ENCODE measurements at regions not wholly inside any gene's neighbourhood (a gene's known extent, or its start where the extent isn't known, plus 50 kb on each side); places are given as distances from the start of the nearest gene placed in this dataset.
"Not testable (repeated sequence)": the region's sequence is repeated elsewhere in the genome, so short reads cannot be mapped to it uniquely, and the experiment has no call there.

GRCh38 chr3:154819491-154819890, 260.6 kb upstream of the MME start:
- DNase-seq (ENCODE audit: low spot score), result no peak

DNA sequence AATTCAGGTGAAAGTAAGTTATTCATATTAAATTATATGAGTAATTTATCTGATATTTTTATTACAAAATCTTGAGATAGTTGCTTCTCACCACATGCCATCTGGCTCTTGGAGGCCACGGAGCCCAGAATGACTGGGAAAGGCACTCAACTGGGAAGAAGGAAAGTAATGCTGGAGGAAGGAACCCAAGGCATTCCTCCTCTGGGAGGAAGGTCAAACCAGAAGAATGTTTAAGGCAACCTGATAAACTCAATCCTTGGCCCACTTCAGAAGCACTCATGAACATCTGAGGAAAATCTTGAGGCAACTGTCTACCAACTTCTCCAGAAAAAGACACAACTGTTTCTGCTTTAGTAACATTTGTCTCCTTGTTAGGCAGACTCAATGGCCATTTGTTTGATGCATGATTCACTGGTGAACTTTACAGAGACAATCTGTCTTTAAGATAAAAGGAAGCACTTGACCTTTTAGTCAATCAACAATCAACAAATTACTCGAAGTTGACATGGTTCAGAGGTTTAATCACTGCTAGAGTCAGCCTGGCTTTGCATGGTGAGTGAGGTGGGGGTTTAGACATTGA, 261.4 kb upstream of the MME start:
- no peak for DNase-seq (ENCODE audit: low spot score)

GRCh38 chr3:154810017-154810416, 270.1 kb upstream of the MME start:
- not testable (repeated sequence) for DNase-seq (ENCODE audit: low spot score)

GRCh38 chr3:154801729-154802128, 278.4 kb upstream of the MME start:
- DNase-seq (ENCODE audit: low spot score), result no peak

- no peak for DNase-seq (ENCODE audit: low spot score)
These were observed 280.3 kb upstream of the MME start for GRCh38 chr3:154799800-154800199.

GRCh38 chr3:154795582-154795981, 284.5 kb upstream of the MME start:
- no peak for DNase-seq (ENCODE audit: low spot score)

GRCh38 chr3:154794814-154795445, 285.2 kb upstream of the MME start:
- no peak for DNase-seq (ENCODE audit: low spot score)

DNA sequence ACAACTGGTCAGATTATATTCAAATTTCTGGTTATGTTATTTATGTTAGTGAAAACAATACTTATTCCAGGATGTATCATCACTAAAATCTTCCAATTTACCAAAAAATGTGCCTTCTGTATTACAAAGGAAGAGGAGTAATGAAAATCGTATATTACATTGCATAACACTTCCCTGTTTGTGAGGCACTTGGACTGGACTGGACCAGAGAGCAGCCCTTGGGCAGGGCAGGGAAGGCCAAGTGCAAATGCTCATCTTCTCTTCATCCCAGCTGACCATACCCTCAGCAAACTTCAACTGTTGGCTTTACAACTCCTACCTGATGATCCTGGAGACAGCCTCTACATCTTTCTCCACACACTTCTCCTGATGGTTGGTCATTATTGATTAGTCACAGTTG, 285.7 kb upstream of the MME start:
- DNase-seq (ENCODE audit: low spot score), result no peak

DNA sequence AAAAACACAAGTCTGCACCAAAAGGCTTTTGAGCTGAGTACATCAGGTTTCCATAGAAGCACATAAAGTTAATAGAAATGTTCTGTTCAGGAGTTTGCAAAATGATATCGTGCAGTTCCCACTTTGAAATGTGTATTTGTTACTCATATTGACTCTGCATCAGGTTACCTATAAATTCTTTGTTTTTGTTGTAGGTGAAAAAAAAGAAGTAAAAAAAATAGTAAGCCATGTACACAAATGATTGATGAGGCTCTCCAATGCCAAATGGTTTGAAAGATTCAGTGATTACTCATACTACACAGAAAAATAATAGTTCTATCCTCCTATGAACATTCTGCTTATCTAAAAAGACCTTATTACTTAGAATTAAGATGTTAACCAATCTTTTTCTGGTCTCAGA, 287.3 kb upstream of the MME start:
- DNase-seq (ENCODE audit: low spot score), result no peak

DNA sequence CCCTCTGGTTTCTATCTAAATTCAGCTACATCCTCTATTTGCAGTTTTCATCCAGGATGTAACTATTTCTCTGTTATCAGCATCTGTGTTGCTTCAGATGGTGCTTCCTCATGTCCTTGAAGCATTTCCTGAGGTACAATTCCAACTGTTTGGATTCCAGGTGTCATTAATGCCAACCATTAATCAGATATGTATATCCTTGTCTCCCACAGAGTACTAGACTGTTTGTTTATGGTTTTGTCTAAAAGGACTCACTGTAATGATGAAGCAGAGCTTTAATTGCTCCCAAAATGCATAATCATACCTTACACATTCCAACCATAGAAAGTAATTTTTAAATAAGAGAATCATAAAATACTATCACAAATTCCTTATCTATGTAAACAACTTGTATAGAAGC, 288.5 kb upstream of the MME start:
- DNase-seq (ENCODE audit: low spot score), result no peak

DNA sequence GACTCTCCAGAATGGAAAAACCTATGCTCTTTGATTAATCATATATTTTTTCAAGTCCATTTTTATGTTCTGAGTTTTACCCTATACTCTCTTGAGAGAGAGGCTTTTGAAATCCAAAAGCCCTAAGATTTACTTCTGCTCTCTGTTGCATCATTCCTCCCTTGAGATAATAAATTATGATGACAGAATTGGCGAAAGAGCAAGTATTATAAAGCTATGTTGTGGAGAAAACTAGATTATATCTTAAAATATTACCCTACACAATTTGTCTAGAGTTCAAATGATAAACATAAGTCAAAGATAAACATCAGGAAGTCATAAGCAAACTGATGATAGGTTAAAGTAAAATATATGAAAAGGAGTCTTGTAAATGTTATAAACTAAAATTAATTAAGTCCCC, 293.4 kb upstream of the MME start:
- no peak for DNase-seq (ENCODE audit: low spot score)

- no peak for DNase-seq (ENCODE audit: low spot score)
These were observed 296.6 kb upstream of the MME start for GRCh38 chr3:154783521-154783931.

DNA sequence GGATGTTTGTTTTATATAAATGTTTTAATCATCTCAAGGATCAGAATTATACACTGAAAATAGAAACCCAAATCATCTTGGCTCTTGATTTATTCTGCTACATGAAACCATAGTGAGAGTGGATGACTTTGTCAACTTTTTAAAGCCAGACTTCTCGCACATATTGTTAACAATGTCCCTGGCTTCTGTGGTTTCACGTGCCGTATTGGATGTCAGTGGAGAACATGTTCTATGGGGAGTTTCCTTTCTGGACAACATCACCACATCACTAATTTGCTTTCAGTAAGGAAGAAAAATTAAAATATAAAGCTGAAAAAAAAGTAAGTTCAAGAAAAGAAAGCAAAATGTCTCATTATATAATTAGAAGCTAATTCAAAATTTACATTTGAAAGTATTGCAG, 297.1 kb upstream of the MME start:
- no peak for DNase-seq (ENCODE audit: low spot score)

GRCh38 chr3:154782151-154782550, 298.0 kb upstream of the MME start:
- no peak for DNase-seq (ENCODE audit: low spot score)

DNA sequence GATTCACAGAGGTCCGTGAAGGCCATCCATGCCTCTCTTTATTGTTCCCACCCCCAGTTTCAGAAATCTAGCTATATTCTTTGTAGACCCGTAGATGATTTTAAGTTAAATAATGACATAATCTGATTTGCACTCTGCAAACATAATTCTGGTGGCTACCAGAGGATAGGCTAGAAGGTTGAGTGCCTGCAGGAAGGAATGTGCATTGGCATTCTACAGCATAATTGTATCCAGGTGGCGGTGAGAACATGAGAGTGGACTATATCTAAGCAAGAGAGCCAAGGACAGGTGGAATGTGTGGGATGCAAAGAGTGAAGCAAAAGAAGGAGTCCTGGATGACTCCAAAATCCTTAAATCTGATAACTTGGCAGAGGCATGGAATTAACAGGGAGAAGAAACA, 298.5 kb upstream of the MME start:
- no peak for DNase-seq (ENCODE audit: low spot score)

- DNase-seq (ENCODE audit: low spot score), result no peak
These were observed 299.9 kb upstream of the MME start for GRCh38 chr3:154780263-154780662.

DNA sequence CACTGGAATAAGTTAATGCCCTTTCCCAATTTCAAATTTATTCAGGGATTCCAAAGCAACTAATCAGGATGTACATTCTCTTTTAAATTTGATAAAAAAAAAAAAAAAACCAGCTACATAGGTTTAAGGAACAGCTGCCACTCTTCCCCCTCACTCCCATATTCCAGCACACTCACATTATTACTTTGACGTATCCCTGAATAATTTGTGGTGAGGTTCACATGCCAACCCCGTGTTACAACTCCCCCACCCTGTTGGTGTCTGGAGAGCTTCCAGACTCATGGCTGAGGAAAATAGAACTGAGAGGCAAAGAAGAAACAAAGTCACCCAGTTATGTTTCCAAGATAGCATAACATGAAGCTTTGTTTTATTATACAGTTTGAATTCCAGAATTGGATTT, 300.5 kb upstream of the MME start:
- no peak for DNase-seq (ENCODE audit: low spot score)

DNA sequence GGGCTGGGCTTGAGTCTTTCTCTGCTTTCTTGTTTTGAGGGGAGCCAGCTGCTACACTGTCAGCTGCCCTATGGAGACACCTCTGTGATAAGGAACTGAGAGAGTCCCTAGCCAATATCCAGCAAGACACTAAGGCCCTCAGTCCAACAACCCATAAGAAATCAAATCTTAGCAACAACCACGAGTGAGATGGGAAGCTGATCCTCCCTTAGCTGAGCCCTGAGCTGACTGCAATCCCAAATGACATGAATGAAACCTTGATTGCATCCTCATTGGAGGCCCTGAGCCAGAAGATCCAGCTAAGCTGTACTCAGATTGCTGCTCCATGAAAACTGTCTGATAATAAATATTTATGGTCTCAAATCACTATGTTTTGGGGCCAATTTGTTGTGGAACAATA, 302.1 kb upstream of the MME start:
- DNase-seq (ENCODE audit: low spot score), result no peak

GRCh38 chr3:154776549-154777225, 303.4 kb upstream of the MME start:
- no peak for DNase-seq (ENCODE audit: low spot score)

DNA sequence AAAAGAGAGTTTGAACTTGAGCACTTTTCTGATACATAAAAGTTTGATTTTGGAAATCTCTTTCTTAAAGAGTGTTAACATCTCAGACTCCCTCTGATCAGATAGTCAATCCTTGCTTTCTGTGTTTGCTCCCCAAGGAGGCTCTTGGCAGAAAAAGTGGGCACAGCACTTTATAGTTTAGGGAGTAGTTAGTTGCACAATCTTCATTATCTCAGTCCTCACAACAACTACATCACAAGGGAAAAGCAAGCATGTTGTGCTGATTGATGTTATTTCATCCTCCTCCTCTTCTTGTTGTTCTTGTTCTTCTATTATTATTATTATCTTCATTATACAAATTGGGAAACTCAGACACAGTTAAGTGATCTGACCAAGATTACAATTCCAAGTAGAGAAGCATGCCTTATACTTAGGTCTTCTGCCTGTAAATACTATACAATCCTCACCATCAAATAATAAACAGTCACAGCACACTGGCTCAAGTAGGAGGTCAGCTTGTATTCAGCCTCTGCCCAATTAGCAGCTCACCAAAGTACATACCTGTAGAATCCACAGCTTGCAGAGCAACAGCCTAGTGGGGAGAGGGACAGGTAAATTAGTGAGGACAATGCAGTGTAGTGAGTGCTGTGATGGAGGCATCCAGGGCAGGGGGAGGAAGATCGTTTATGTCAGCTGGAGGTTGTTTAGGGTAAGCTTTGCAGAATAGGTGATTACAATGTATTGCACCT, 304.1 kb upstream of the MME start:
- no peak for DNase-seq (ENCODE audit: low spot score)

DNA sequence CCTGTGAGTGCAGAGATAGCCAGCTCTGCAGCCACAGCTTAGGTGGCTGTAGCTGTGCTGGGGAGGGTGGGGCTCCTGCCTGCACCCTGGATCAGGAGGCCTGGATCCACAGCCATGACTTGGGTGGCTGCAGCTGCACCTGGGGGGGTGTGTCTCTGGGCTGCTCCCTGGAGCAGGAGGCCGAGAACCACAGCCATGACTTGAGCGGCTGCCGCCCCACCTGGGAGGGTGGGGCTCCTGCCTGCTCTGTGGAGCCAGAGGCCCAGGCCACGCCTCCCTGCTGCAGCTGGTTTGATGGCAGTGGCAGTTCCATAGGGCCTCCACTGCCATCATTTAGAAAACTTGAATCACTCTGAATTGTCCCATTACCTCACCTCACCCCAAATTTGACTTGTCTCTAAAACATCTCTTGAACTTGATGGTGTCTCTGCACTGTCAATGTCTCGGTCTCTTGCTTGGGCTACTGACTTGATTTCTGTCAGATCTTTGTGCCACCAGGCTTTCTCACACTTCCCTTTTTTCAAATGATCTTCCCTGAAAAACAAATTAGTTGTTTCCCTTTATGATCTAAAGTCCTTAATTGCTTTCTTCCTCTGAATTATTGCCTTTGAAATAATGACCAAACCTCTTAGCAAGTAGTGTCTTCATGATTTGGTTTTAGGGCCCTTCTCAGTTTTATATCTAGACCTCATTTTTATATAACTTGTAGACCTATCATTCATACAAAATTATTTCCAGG, 313.2 kb upstream of the MME start:
- DNase-seq (ENCODE audit: low spot score), result peak; percentile 45

- DNase-seq (ENCODE audit: low spot score), result no peak
These were observed 315.1 kb upstream of the MME start for GRCh38 chr3:154764856-154765640.

Data from germinal center (tissue), 1 donor.